DOHH2 (cell line): ENCODE measurements at regions not wholly inside any gene's neighbourhood (a gene's known extent, or its start where the extent isn't known, plus 50 kb on each side); places are given as distances from the start of the nearest gene placed in this dataset.

ENCODE experiments used
- H3F3A ChIP-seq: fragments of 200-600 bp; sonication (generic), shearing (Covaris generic); 2 replicates; pipeline ENCODE4 v1.6.0; 2016; ENCODE audit warnings: antibody characterized with exemption, mild to moderate bottlenecking; ENCODE audit not compliant: control insufficient read depth, insufficient read depth
- H3K27ac ChIP-seq: fragments of 200-600 bp; sonication (generic); 2 replicates; pipeline ENCODE4 v1.5.1; 2014; ENCODE audit warnings: low read depth, mild to moderate bottlenecking, low read length, moderate library complexity
- H3K27me3 ChIP-seq: fragments of 200-600 bp; sonication (generic); 2 replicates; pipeline ENCODE4 v1.6.1; 2014; ENCODE audit warnings: mild to moderate bottlenecking, low read length, mixed read lengths; ENCODE audit not compliant: control insufficient read depth
- H3K36me3 ChIP-seq: fragments of 200-600 bp; sonication (generic); 2 replicates; pipeline ENCODE4 v1.6.1; 2014; ENCODE audit warnings: mild to moderate bottlenecking, low read length, moderate library complexity, mixed read lengths; ENCODE audit not compliant: control insufficient read depth
- H3K4me1 ChIP-seq: fragments of 200-600 bp; sonication (generic); 2 replicates; pipeline ENCODE4 v1.6.1; 2014; ENCODE audit warnings: mild to moderate bottlenecking, low read length, mixed read lengths; ENCODE audit not compliant: control insufficient read depth
- H3K4me2 ChIP-seq: fragments of 200-600 bp; sonication (generic); 2 replicates; pipeline ENCODE4 v1.6.0; 2014; ENCODE audit warnings: mild to moderate bottlenecking, low read length, moderate library complexity
- H3K4me3 ChIP-seq: fragments of 200-600 bp; sonication (generic); 2 replicates; pipeline ENCODE4 v1.5.1; 2014; ENCODE audit warnings: mild to moderate bottlenecking, low read length, mixed read lengths
- H3K79me2 ChIP-seq: fragments of 200-600 bp; sonication (generic); 2 replicates; pipeline ENCODE4 v1.6.1; 2014; ENCODE audit warnings: mild to moderate bottlenecking, low read length, mixed read lengths; ENCODE audit not compliant: control insufficient read depth
- H3K9me2 ChIP-seq: fragments of 200-600 bp; sonication (generic); replicated peaks from 2 replicates; pipeline ENCODE4 v1.6.1; 2014; ENCODE audit warnings: mild to moderate bottlenecking, low read length, mixed read lengths; ENCODE audit not compliant: control insufficient read depth
- H3K9me3 ChIP-seq: fragments of 200-600 bp; sonication (generic); 2 replicates; pipeline ENCODE4 v1.6.1; 2014; ENCODE audit warnings: antibody characterized with exemption, low read length, mixed read lengths; ENCODE audit not compliant: control insufficient read depth, insufficient read depth
- H4K20me1 ChIP-seq: fragments of 200-600 bp; sonication (generic); 2 replicates; pipeline ENCODE4 v1.6.0; 2014; ENCODE audit warnings: low read depth, mild to moderate bottlenecking, antibody characterized with exemption, low read length, moderate library complexity; ENCODE audit not compliant: control insufficient read depth, insufficient read depth
- EZH2phosphoT487 ChIP-seq: fragments of 200-600 bp; sonication (generic); IDR thresholded peaks from 2 replicates; pipeline ENCODE4 v1.6.1; 2017; ENCODE audit warnings: borderline replicate concordance, mild to moderate bottlenecking, antibody characterized with exemption, low read length, moderate library complexity, mixed read lengths
- TF ChIP-seq, protein P1 (sequence below): fragments of 200-600 bp; sonication (generic); IDR thresholded peaks from one replicate; pipeline ENCODE4 v1.5.1; 2014; ENCODE audit warnings: antibody characterized with exemption, mild to moderate bottlenecking, low read depth, low read length; ENCODE audit not compliant: poor library complexity, severe bottlenecking

DNA sequence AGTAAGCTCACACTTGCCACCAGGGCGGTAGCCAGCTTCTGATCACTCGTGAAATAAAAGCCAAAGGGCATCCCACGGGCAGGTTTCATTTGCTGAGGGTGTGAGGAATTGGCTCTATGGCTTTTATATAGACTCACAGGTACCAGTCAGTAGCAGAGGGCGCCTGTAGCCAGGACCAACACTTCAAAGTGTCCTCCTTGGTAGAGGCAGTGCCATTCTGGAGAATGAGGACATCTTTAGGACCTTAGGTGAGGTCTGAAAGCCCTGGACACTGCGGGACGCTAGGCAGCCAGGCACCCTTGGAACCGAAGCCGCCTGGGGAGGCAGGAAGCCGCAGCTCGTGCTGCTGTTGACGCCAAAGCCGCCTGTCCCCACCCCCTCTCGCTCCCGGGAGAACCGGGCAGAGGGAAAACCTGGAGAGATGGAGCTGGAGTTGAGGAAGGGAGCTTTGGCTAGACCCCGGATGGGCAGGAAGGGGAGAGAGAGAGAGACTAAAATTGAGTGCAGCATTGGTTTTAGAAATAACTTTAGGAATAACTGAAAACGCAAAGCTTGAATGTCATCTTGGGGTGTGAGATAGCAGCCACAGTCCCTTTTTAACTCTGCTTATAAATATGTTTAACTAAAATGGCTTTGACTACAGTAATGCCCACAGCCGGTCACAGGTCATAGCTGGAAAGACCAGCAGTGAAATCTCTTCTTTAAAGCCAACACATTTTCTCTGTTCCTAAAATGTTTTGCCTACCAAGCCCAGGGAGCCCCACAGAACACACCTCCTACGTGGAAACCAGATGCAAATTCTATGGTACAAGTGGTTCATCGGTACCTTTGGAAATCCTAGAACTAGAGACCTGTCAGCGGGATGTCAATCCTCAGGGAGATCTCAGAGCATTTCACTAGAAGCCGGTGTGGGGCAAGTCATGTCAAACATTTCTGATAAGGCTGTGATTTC, 128.5 kb upstream of the CDYL start:
- Histone ChIP-seq H3K27ac (no peak overlapping the region), H3K79me2 (no peaks in the 10 kb centered on the region), H3K9me3 (no peaks in the 10 kb centered on the region), H3K4me2 (no peak overlapping the region), H3K4me3 (no peak overlapping the region), H3K27me3 (0 out of 2 replicates have a peak, but pooled peaks cover 3% of the 10 kb centered on the region), H3K9me2 (no peaks in the 10 kb centered on the region), H4K20me1 (no peaks in the 10 kb centered on the region), H3K36me3 (no peaks in the 10 kb centered on the region), H3K4me1 (no peaks in the 10 kb centered on the region), H3F3A (no peaks in the 10 kb centered on the region)
- TF ChIP-seq EZH2phosphoT487, result no peak
- TF ChIP-seq, protein P1, sequence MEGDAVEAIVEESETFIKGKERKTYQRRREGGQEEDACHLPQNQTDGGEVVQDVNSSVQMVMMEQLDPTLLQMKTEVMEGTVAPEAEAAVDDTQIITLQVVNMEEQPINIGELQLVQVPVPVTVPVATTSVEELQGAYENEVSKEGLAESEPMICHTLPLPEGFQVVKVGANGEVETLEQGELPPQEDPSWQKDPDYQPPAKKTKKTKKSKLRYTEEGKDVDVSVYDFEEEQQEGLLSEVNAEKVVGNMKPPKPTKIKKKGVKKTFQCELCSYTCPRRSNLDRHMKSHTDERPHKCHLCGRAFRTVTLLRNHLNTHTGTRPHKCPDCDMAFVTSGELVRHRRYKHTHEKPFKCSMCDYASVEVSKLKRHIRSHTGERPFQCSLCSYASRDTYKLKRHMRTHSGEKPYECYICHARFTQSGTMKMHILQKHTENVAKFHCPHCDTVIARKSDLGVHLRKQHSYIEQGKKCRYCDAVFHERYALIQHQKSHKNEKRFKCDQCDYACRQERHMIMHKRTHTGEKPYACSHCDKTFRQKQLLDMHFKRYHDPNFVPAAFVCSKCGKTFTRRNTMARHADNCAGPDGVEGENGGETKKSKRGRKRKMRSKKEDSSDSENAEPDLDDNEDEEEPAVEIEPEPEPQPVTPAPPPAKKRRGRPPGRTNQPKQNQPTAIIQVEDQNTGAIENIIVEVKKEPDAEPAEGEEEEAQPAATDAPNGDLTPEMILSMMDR, result no peak

DNA sequence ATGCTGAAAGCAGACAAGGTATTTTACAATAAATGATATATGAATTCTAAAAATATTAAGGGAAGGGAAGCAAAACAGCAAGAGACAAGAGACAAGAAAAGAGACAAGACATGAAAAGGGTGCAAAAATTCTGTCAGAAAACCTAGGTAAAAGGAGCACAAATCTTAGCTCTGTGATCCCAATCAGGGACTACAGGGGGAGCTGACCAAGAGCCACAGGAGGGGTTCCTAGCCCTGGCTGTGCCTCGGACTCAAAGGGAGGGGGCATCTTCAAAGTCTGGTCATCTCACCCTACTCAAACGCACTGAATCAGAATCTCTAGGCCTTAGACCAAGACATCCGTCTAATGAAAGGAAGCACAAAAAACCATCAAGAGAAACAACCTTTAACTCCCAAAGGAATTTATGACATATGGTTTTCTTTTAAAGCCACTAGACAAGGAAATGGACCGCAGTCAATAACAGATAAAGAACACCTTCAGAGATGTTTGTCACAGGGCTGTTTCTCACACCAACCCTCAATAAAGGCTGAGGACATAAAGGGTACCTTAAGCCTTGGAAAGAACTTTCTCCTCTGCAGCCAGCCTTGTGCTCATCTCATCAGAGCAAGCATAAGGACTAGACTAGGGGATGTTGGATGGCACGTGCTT, 130.4 kb upstream of the CDYL start:
- H3K27ac ChIP-seq, result no peak overlapping the region
- no peak for TF ChIP-seq EZH2phosphoT487
- TF ChIP-seq, protein P1, result no peak
- H3F3A ChIP-seq, result no peaks in the 10 kb centered on the region
- H3K4me2 ChIP-seq, result no peak overlapping the region
- H3K4me3 ChIP-seq, result no peak overlapping the region
- no peaks in the 10 kb centered on the region for H3K79me2 ChIP-seq
- H3K9me2 ChIP-seq, result no peaks in the 10 kb centered on the region
- no peaks in the 10 kb centered on the region for H3K36me3 ChIP-seq
- no peaks in the 10 kb centered on the region for H3K9me3 ChIP-seq
- no peaks in the 10 kb centered on the region for H3K4me1 ChIP-seq
- H3K27me3 ChIP-seq, result 0 out of 2 replicates have a peak, but pooled peaks cover 4% of the 10 kb centered on the region
- no peaks in the 10 kb centered on the region for H4K20me1 ChIP-seq

DNA sequence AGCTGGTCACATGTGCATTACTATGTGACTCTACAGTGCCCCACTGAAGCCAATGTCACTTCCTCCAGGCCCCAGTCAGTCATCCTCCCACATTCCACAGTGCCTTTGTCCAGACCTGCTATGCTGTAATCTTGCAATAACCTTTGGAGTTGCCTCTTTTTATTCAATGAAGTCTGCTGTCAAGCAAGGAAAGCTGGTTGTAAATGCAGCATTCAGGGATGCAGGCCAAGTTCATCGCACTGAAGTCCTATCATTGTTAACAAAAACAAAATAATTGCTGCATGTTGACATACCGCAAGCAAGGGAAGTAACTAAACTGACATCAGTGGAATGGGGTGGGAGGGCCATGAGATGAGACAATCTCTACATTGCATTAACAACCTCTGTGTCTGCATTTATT, 131.2 kb upstream of the CDYL start:
- Histone ChIP-seq H3K36me3 (no peaks in the 10 kb centered on the region), H4K20me1 (no peaks in the 10 kb centered on the region), H3K9me3 (no peaks in the 10 kb centered on the region), H3K4me1 (no peaks in the 10 kb centered on the region), H3K27ac (no peak overlapping the region), H3K27me3 (0 out of 2 replicates have a peak, but pooled peaks cover 8% of the 10 kb centered on the region), H3F3A (no peaks in the 10 kb centered on the region), H3K4me2 (no peak overlapping the region), H3K79me2 (no peaks in the 10 kb centered on the region), H3K9me2 (no peaks in the 10 kb centered on the region), H3K4me3 (no peak overlapping the region)
- TF ChIP-seq, protein P1, result no peak
- TF ChIP-seq EZH2phosphoT487, result no peak
